Adrenal gland (tissue), 5 donors: ENCODE measurements at regions not wholly inside any gene's neighbourhood (a gene's known extent, or its start where the extent isn't known, plus 50 kb on each side); places are given as distances from the start of the nearest gene placed in this dataset.
"Not testable (repeated sequence)": the region's sequence is repeated elsewhere in the genome, so short reads cannot be mapped to it uniquely, and the experiment has no call there.

Experiments
- CTCF ChIP-seq, 6 experiments: fragments of 450-650 bp in 4 of 6; fragments of 200-600 bp in 2 of 6; sonication (generic) in 1 of 6; IDR thresholded peaks; 1 replicate in 5 of 6; 2 replicates in 1 of 6; pipeline versions ENCODE4 v1.5.1 to v1.8.0; 2016 to 2021; ENCODE audit warnings: antibody characterized with exemption in 6 of 6, mild to moderate bottlenecking in 2 of 6, moderate library complexity in 1 of 6
- POLR2A ChIP-seq, 2 donors: fragments of 450-650 bp; IDR thresholded peaks; one replicate each; pipeline ENCODE4 v1.6.1; 2017; ENCODE audit warnings: antibody characterized with exemption in 2 of 2, mild to moderate bottlenecking in 2 of 2, moderate library complexity in 1 of 2
- donor health status: DM: no; HTN: no; CAD: no.

GRCh38 chr17:83204736-83205386 is 125.5 kb downstream of the METRNL start:
- TF ChIP-seq POLR2A, CTCF (IDR thresholded peaks at IDR 0.05): not testable (repeated sequence)
